IMR-90 (cell line): ENCODE measurements at regions not wholly inside any gene's neighbourhood (a gene's known extent, or its start where the extent isn't known, plus 50 kb on each side); places are given as distances from the start of the nearest gene placed in this dataset.

Experiments
- ATAC-seq: fragments of 200-7000 bp; cut with Tn5 transposase; 2 replicates; pipeline ENCODE4 v1.9.1; 2020; ENCODE audit warnings: low read depth, mild to moderate bottlenecking, moderate library complexity
- BruUV-seq: library from RNA; stranded (reverse); fragments of 400-500 nt; replicated peaks from 2 replicates; lab custom pipeline; 2021; lab: Mats Ljungman, UMichigan
- CTCF ChIA-PET: fragments of 300-600 bp; formaldehyde crosslinking; extraction: SDS; loops from one replicate; lab custom pipeline; 2021; ENCODE audit warnings: antibody characterized with exemption; lab: Yijun Ruan, JAX
- POLR2A ChIA-PET: fragments of 300-600 bp; sonication (Branson Sonifier 250); formaldehyde crosslinking; loops from one replicate; lab custom pipeline; 2022; ENCODE audit warnings: antibody characterized with exemption; ENCODE audit not compliant: unreplicated experiment; lab: Charles Lee
- DNase-seq: peaks from one replicate; pipeline ENCODE4 v3.0.0; 2013
- H2AFZ ChIP-seq: replicated peaks from 2 replicates; pipeline ENCODE3; 2013; ENCODE audit warnings: low read length, mild to moderate bottlenecking; ENCODE audit not compliant: poor library complexity
- H2AK5ac ChIP-seq: 2 replicates; pipeline ENCODE4 v1.6.1; 2013; ENCODE audit warnings: low read depth, low read length, inconsistent platforms
- H2AK9ac ChIP-seq: replicated peaks from 2 replicates; pipeline ENCODE3; 2013; ENCODE audit warnings: mild to moderate bottlenecking, low read depth, low read length, moderate library complexity; ENCODE audit not compliant: poor library complexity
- H2BK120ac ChIP-seq: 2 replicates; pipeline ENCODE4 v1.6.1; 2013; ENCODE audit warnings: low read depth, low read length, inconsistent platforms
- H2BK15ac ChIP-seq: 3 replicates; pipeline ENCODE4 v1.6.1; 2013; ENCODE audit warnings: low read depth, low read length, inconsistent platforms
- H2BK20ac ChIP-seq: 2 replicates; pipeline ENCODE4 v1.6.1; 2013; ENCODE audit warnings: low read depth, mild to moderate bottlenecking, inconsistent platforms, low read length, moderate library complexity
- H2BK5ac ChIP-seq: 2 replicates; pipeline ENCODE4 v1.6.1; 2013; ENCODE audit warnings: mild to moderate bottlenecking, low read depth, low read length, inconsistent platforms; ENCODE audit not compliant: poor library complexity, severe bottlenecking
- H3K14ac ChIP-seq: replicated peaks from 2 replicates; pipeline ENCODE4 v1.6.1; 2013; ENCODE audit warnings: low read depth, low read length, inconsistent platforms
- H3K18ac ChIP-seq: 2 replicates; pipeline ENCODE4 v1.6.1; 2013; ENCODE audit warnings: low read depth, low read length, control low read depth
- H3K23ac ChIP-seq: 2 replicates; pipeline ENCODE4 v1.6.1; 2013; ENCODE audit warnings: low read depth, low read length, inconsistent platforms
- H3K27ac ChIP-seq: 2 replicates; pipeline ENCODE4 v1.5.1; 2013; ENCODE audit warnings: mild to moderate bottlenecking, control low read depth, low read length; ENCODE audit not compliant: insufficient read depth
- H3K27me3 ChIP-seq: 2 replicates; pipeline ENCODE4 v1.6.1; 2013; ENCODE audit warnings: low read length; ENCODE audit not compliant: control insufficient read depth, insufficient read depth
- H3K36me3 ChIP-seq: 2 replicates; pipeline ENCODE4 v1.6.1; 2013; ENCODE audit warnings: low read length, mixed read lengths; ENCODE audit not compliant: control insufficient read depth, insufficient read depth
- H3K4ac ChIP-seq: 2 replicates; pipeline ENCODE4 v1.6.1; 2013; ENCODE audit warnings: low read depth, low read length, inconsistent platforms
- H3K4me1 ChIP-seq: 2 replicates; pipeline ENCODE4 v1.6.1; 2013; ENCODE audit warnings: low read length, mixed read lengths; ENCODE audit not compliant: control insufficient read depth, insufficient read depth
- H3K4me2 ChIP-seq: 2 replicates; pipeline ENCODE4 v1.6.1; 2013; ENCODE audit warnings: low read depth, mild to moderate bottlenecking, control low read depth, low read length, moderate library complexity
- H3K4me3 ChIP-seq: 2 replicates; pipeline ENCODE4 v1.5.1; 2013; ENCODE audit warnings: low read depth, mild to moderate bottlenecking, control low read depth, low read length, moderate library complexity; ENCODE audit not compliant: insufficient read depth
- H3K56ac ChIP-seq: 2 replicates; pipeline ENCODE4 v1.6.1; 2013; ENCODE audit warnings: low read length, inconsistent platforms; ENCODE audit not compliant: insufficient read depth; ENCODE audit errors: extremely low read depth
- H3K79me1 ChIP-seq, 2 experiments: 2 replicates each; pipeline ENCODE4 v1.6.1; 2013; ENCODE audit warnings: low read length in 2 of 2, inconsistent platforms in 1 of 2, low read depth in 1 of 2
- H3K9ac ChIP-seq: 2 replicates; pipeline ENCODE4 v1.6.1; 2013; ENCODE audit warnings: low read depth, low read length, control low read depth
- H3K9me1 ChIP-seq: 2 replicates; pipeline ENCODE4 v1.6.1; 2013; ENCODE audit warnings: low read length, inconsistent platforms; ENCODE audit not compliant: insufficient read depth
- H3K9me3 ChIP-seq: 2 replicates; pipeline ENCODE4 v1.6.1; 2013; ENCODE audit warnings: low read length; ENCODE audit not compliant: control insufficient read depth, insufficient read depth
- H4K20me1 ChIP-seq: 2 replicates; pipeline ENCODE4 v1.6.1; 2013; ENCODE audit warnings: low read length, inconsistent platforms; ENCODE audit not compliant: insufficient read depth
- H4K5ac ChIP-seq: 2 replicates; pipeline ENCODE4 v1.6.1; 2013; ENCODE audit warnings: mild to moderate bottlenecking, low read depth, low read length, control low read depth
- H4K8ac ChIP-seq, 2 experiments: 2 replicates each; pipeline ENCODE4 v1.6.1; 2013; ENCODE audit warnings: low read depth in 2 of 2, low read length in 2 of 2, control low read depth in 1 of 2, inconsistent platforms in 1 of 2
- H4K91ac ChIP-seq: 2 replicates; pipeline ENCODE4 v1.6.1; 2013; ENCODE audit warnings: low read depth, low read length, inconsistent platforms; ENCODE audit not compliant: insufficient read depth
- MAFK ChIP-seq: IDR thresholded peaks from 2 replicates; pipeline ENCODE4 v1.6.1; 2012; ENCODE audit warnings: low read depth, low read length, improper control_type of control experiment
- NFE2L2 ChIP-seq: fragments of 150-350 bp; IDR thresholded peaks from 2 replicates; pipeline ENCODE4 v1.6.1; 2016; ENCODE audit warnings: low read depth, mild to moderate bottlenecking, low read length
- RAD21 ChIP-seq: IDR thresholded peaks from 2 replicates; pipeline ENCODE4 v1.6.1; 2012; ENCODE audit warnings: low read length, improper control_type of control experiment
- RFX5 ChIP-seq: IDR thresholded peaks from 2 replicates; pipeline ENCODE4 v1.8.0; 2012; ENCODE audit warnings: low read depth, mild to moderate bottlenecking, low read length, moderate library complexity
- SMC3 ChIP-seq: fragments of 150-350 bp; IDR thresholded peaks from 2 replicates; pipeline ENCODE4 v1.6.1; 2016; ENCODE audit warnings: low read depth, mild to moderate bottlenecking, antibody characterized with exemption, low read length, moderate library complexity
- WGBS, 2 experiments: methylation state at CpG; one replicate each; pipeline versions ENCODE4 v1.1.5 to v1.1.7; 2013; ENCODE audit warnings: missing lambda C conversion rate in 2 of 2; ENCODE audit not compliant: insufficient read length in 1 of 2; ENCODE audit errors: extremely low coverage in 2 of 2; 5-methylcytosine and 5-hydroxymethylcytosine counted together
- dilution Hi-C: fragments of 300-500 bp; cut with HindIII; formaldehyde crosslinking; loops from one replicate; pipeline ENCODE4 v1.14.3; 2018; ENCODE audit warnings: low sequenced_read_pairs; ENCODE audit not compliant: unreplicated experiment
- in situ Hi-C: fragments of 300-500 bp; cut with MboI; formaldehyde crosslinking; loops from 3 replicates; pipeline ENCODE4 v1.14.3; 2019; ENCODE audit warnings: low sequenced_read_pairs, inconsistent platforms, mixed read lengths
- intact Hi-C: fragments of 100-400 bp; cut with micrococcal nuclease; formaldehyde crosslinking; loops from 2 replicates; pipeline ENCODE4 v1.10.0; 2022

GRCh38 chrX:26558719-26559386 lies 342.9 kb downstream of the MAGEB5 start:
- Histone ChIP-seq H2AFZ (no peak overlapping the region), H2BK120ac (no peak overlapping the region), H3K27ac (no peak overlapping the region), H3K79me1 (no peaks in the 10 kb centered on the region), H3K9me3 (no peaks in the 10 kb centered on the region; the same call in 1 of the 2 replicates), H3K9me1 (no peaks in the 10 kb centered on the region), H2BK20ac (no peak overlapping the region), H3K4ac (no peak overlapping the region), H3K14ac (no peak overlapping the region), H3K4me2 (no peak overlapping the region), H3K36me3 (no peaks in the 10 kb centered on the region), H3K23ac (no peak overlapping the region), H3K56ac (no peak overlapping the region), H3K4me3 (no peak overlapping the region), H3K27me3 (no peaks in the 10 kb centered on the region), H2AK5ac (no peak overlapping the region), H2AK9ac (no peak overlapping the region), H4K5ac (no peak overlapping the region), H4K8ac (no peak overlapping the region), H4K20me1 (no peaks in the 10 kb centered on the region), H3K18ac (no peak overlapping the region), H3K9ac (no peak overlapping the region), H2BK15ac (no peak overlapping the region), H4K91ac (no peak overlapping the region), H2BK5ac (no peak overlapping the region), H3K4me1 (no peaks in the 10 kb centered on the region)
- in situ Hi-C loops: no loop called here
- dilution Hi-C loops: no loop called here
- ChIA-PET CTCF (no interaction called here), POLR2A (no interaction called here)
- no peak for DNase-seq
- WGBS, 2 experiments: 69% methylated on average over 4 of the region's 29 CpGs; no CpG with 5 or more reads in 1 of the 2 experiments
- no peak for ATAC-seq
- BruUV-seq: no TSS peak
- intact Hi-C loops: no loop called here
- TF ChIP-seq NFE2L2 (no peak), RFX5 (no peak), SMC3 (no peak), MAFK (no peak), RAD21 (no peak)
